Skeletal muscle satellite cell (primary cell): ENCODE measurements at regions not wholly inside any gene's neighbourhood (a gene's known extent, or its start where the extent isn't known, plus 50 kb on each side); places are given as distances from the start of the nearest gene placed in this dataset.
"Not testable (repeated sequence)": the region's sequence is repeated elsewhere in the genome, so short reads cannot be mapped to it uniquely, and the experiment has no call there.

Source experiments
- H3K27me3 ChIP-seq: 2 replicates; pipeline ENCODE4 v1.7.0; 2013; ENCODE audit warnings: low read length; ENCODE audit not compliant: control insufficient read depth, insufficient read depth
- H3K36me3 ChIP-seq: 2 replicates; pipeline ENCODE4 v1.7.0; 2013; ENCODE audit warnings: mild to moderate bottlenecking, control low read depth, low read length; ENCODE audit not compliant: insufficient read depth
- H3K4me1 ChIP-seq: 2 replicates; pipeline ENCODE4 v1.7.0; 2013; ENCODE audit warnings: low read length; ENCODE audit not compliant: control insufficient read depth, insufficient read depth
- H3K4me2 ChIP-seq: 2 replicates; pipeline ENCODE4 v1.7.0; 2013; ENCODE audit warnings: mild to moderate bottlenecking, low read length
- H3K4me3 ChIP-seq: 2 replicates; pipeline ENCODE4 v1.7.0; 2013; ENCODE audit warnings: low read length
- H3K9ac ChIP-seq: 2 replicates; pipeline ENCODE4 v1.7.0; 2013; ENCODE audit warnings: mild to moderate bottlenecking, low read depth, low read length, moderate library complexity
- H3K9me3 ChIP-seq: replicated peaks from 2 replicates; pipeline ENCODE4 v1.7.0; 2013; ENCODE audit warnings: mild to moderate bottlenecking, control low read depth, low read length

DNA sequence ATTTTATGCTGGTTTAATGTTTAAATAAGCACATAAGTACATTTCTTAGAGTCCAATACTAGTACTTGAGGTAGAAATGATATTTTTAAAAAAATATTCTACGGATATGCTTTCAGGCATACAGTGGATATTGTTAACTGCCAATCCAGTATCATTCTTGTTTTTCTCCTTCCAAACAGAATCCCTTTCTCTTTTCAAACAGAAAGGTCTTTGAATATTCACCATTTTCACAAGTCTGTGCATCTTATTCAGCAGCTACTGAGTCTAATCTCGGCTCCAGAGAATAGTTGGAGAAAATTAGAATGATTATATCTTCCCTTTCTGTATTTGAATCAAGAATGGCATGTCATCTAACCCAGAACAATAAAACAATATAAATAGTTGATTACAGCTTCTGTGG is 174.5 kb downstream of the GOLGA6L6 start:
- H3K9me3 ChIP-seq, result peaks cover under 1% of the 10 kb centered on the region
- H3K4me2 ChIP-seq, result no peak overlapping the region
- H3K9ac ChIP-seq, result no peak overlapping the region
- H3K4me3 ChIP-seq, result no peak overlapping the region
- H3K4me1 ChIP-seq, result no peaks in the 10 kb centered on the region
- no peaks in the 10 kb centered on the region for H3K27me3 ChIP-seq
- no peaks in the 10 kb centered on the region for H3K36me3 ChIP-seq

DNA sequence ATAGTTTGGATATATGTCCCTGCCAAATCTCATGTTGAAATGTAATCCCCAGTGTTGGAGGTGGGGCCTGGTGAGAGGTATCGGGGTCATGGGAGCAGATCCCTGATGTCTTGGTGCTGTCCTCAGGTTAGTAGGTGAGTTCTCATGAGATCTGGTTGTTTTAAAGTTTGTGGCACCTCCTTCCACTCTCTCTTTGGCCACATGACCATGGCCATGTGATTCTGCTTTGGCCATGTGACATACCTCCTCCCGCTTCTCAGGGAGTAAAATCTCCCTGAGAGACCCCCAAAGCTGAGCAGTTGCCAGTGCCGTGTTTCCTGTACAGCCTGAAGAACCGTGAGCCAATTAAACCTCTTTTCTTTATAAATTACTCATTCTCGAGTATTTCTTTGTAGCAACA is 178.0 kb downstream of the GOLGA6L6 start:
- peaks cover 17% of the 10 kb centered on the region for H3K9me3 ChIP-seq
- H3K36me3 ChIP-seq, H3K9ac ChIP-seq, H3K27me3 ChIP-seq, H3K4me1 ChIP-seq, H3K4me2 ChIP-seq, H3K4me3 ChIP-seq: not testable (repeated sequence)

DNA sequence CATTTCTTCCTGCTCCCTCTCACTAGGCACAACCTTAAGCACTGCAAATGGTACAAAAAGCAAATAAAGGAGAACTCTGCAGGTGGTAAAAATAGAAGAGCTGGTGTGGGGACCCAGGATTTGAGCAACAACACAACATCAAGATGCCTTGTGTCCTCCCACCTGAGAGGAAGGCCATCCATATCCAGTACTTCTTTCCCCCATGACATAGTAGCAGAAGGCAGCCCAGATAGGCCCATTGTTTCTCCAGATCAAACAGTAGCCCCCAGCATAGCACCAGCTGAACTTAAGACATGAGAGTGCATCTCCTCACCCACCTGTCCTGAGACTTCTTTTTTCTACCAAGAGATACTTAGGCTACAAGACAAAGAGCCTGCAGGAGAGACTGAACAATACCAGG is 180.5 kb downstream of the GOLGA6L6 start:
- Histone ChIP-seq H3K36me3 (no peaks in the 10 kb centered on the region), H3K4me1 (no peaks in the 10 kb centered on the region), H3K9ac (no peak overlapping the region), H3K4me3 (no peak overlapping the region), H3K4me2 (no peak overlapping the region), H3K9me3 (peaks cover 26% of the 10 kb centered on the region), H3K27me3 (no peaks in the 10 kb centered on the region)

DNA sequence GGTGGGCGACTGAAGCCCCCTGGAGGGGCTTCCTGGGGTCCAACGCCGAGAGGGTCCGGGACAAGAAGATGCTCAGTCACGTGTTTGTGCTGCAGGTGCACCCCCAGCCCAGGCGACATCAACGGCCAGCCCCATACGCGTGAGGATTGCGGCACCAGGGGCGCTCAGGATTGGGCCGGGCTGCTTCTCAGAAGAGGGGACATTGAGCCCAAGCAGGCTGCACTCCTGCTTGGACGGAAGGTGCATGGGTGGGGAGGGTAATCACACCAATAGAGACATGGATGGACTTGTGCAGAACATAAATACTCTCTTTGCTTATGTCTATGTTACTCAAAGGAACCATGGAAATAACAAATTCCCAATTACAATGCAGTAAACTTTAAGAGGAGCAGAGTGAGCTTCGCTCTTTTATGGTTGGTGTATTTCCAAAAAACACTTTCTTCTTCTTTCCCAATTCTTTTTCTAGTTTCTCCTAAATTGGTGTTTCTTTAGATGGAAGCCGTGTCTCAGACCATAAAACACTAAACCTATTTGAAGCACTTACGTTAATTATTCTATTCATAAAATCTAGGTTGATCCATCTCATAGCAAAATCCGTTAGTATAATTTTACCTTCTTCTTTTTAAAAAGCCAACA is 182.7 kb downstream of the GOLGA6L6 start:
- Histone ChIP-seq H3K36me3 (no peaks in the 10 kb centered on the region), H3K9me3 (peaks cover 34% of the 10 kb centered on the region), H3K4me2 (no peak overlapping the region), H3K4me3 (no peak overlapping the region), H3K4me1 (no peaks in the 10 kb centered on the region), H3K27me3 (no peaks in the 10 kb centered on the region), H3K9ac (no peak overlapping the region)

DNA sequence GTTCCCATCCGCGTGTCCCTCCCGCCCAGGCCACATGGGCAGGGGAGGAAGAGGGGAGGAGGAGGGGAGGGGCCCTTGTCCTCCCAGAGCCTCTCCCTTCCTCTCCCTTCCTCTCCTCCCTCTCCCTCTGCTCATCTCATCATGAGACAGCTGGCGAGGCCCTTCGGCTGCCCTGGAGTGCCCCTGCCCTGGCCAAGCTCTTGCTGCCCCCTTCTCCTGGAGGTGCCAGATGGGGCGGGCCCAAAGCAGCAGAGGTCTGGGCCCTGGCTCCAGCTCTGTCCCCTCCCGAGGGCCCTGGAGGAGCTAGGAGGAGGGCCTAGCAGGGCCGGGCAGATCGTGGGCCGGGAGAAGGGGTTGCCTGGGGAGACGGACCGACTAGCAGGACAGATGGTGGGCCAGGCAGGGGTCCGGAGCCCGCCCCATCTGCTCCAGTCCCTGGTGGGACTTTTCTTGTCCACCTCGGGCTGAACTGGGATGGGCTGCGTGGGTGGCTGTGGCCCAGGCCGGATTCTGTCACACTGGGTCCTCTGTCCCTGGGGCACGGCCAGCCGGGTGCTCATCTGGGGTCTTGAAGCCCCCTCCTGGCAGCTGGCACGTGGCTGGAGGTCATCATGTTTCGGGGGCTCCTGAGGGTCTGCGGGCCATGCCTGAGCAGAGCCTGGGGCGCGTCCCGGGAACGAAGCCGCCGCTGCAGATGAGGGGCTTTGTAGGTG is 183.4 kb downstream of the GOLGA6L6 start:
- H3K4me3 ChIP-seq, result no peak overlapping the region
- H3K9ac ChIP-seq, result no peak overlapping the region
- H3K4me1 ChIP-seq, result no peaks in the 10 kb centered on the region
- peaks cover 39% of the 10 kb centered on the region for H3K9me3 ChIP-seq
- H3K36me3 ChIP-seq, result no peaks in the 10 kb centered on the region
- H3K27me3 ChIP-seq, result no peaks in the 10 kb centered on the region
- H3K4me2 ChIP-seq, result no peak overlapping the region

DNA sequence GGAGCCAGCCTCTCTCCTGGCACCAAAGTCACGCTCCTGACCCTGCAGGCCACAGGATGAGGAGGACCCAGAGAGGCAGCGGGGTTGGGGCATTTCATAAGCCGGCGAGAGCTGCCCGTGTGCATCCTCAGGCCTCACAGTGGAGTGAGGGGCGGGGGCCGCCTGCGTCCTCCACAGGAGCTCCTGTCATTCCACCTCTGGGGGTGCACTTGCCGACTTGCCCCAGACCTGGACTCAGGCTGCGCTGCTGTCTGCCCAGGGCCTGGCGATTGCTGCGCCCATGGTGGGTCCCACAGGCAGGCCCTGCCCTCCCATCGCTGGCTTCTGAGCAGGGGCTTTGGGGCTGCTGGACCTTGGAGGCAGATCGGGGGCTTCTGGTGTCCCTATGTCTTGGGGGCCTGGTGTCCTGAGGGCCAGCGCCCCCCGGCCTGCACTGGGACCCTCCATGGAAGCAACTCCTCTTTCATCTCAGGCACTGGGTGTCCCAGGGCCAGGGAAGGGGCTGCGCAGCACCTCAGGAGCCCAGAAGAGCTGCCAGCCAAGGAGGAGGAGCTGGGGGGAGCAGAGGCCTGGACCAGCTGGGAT is 184.0 kb downstream of the GOLGA6L6 start:
- Histone ChIP-seq H3K27me3 (no peaks in the 10 kb centered on the region), H3K9me3 (peaks cover 39% of the 10 kb centered on the region), H3K4me2 (no peak overlapping the region), H3K36me3 (no peaks in the 10 kb centered on the region), H3K4me1 (no peaks in the 10 kb centered on the region), H3K9ac (no peak overlapping the region), H3K4me3 (no peak overlapping the region)

DNA sequence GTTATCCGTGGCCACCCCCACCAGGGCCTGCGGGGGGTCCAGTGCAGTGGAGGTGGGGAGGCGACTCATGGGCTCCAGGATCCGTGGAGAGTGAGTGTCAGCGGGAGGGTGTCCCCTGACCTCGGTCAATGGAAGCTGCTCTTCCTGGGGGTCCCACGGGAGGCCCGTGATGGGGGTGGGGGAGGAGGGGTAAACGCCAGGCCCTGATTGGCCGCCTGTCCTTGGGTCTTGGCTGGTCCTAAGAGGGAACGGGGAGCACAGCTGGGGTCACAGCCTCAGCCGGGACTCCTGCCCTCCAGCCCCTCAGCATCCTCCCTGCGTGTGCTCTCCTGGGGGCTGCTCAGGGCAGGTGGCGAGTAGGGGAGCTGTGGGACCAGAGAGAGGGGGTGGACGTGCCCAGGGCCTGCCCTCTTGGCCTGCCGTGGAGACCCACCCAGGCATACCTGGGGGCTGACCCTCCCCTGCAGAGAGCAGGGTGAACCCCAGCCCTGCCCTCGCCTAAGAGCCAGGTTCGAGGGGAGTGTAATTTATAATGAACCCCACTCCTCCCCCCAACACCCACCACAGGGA is 184.6 kb downstream of the GOLGA6L6 start:
- no peak overlapping the region for H3K9ac ChIP-seq
- no peaks in the 10 kb centered on the region for H3K27me3 ChIP-seq
- no peak overlapping the region for H3K4me3 ChIP-seq
- no peaks in the 10 kb centered on the region for H3K4me1 ChIP-seq
- no peaks in the 10 kb centered on the region for H3K36me3 ChIP-seq
- peaks cover 37% of the 10 kb centered on the region for H3K9me3 ChIP-seq
- H3K4me2 ChIP-seq, result no peak overlapping the region

DNA sequence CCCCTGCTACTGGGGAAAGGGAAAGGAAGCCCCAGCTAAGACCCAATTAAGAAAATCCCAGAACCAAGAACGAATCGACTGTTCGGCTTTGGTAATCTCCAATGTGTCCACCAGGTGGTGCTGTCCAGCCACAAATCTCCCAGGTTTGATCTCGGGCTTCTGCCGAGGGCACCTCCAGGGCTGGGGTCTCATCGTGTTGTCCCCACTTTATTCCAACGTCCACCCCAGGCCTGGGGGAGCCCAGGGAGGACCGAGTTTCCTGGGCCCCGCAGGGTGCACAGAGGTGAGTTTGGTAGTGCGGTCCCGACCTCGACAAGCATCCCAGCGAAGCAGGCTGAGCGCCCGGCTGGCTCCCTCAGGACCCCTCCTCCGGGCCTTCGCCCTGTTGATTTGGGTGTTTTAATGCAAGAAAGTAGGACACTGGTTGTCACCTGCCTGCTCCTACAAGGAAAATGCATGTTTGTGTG is 185.1 kb downstream of the GOLGA6L6 start:
- Histone ChIP-seq H3K9ac (no peak overlapping the region), H3K36me3 (no peaks in the 10 kb centered on the region)

DNA sequence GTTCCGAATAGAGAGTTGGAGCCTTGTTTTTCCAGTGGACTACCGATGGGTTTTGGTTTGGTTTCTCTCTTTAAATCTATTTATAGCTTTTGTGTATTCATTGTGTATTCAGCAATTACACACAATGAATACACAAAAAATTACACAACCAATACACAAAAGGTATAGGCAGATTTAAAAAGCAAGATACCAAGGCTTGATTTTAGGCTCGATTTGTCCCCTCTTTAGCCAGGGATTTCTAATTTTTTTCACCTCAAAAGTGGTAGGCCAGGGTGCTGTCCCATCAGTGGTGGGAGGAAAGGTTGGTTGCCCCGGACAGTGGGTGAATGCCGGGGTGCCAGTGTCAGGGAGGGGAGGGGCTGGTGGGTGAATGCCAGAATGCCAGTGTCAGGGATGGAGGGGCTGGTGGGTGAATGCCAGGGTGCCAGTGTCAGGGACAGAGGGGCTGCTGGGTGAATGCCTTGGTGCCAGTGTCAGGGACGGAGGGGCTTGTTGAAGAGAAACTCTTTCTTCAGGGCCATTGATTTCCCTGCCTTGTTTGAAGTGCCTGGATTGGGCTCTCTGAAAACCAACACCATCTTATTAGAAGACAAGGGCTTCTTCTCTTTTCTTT is 186.2 kb downstream of the GOLGA6L6 start:
- H3K9ac ChIP-seq, result no peak overlapping the region
- peaks cover 37% of the 10 kb centered on the region for H3K9me3 ChIP-seq
- no peaks in the 10 kb centered on the region for H3K36me3 ChIP-seq
- H3K4me2 ChIP-seq, result no peak overlapping the region
- H3K27me3 ChIP-seq, result no peaks in the 10 kb centered on the region
- no peak overlapping the region for H3K4me3 ChIP-seq
- no peaks in the 10 kb centered on the region for H3K4me1 ChIP-seq

More for the DNA sequence above, 185.1 kb downstream of the GOLGA6L6 start:
- Histone ChIP-seq H3K4me1 (no peaks in the 10 kb centered on the region), H3K9me3 (peaks cover 32% of the 10 kb centered on the region), H3K4me3 (no peak overlapping the region), H3K4me2 (no peak overlapping the region), H3K27me3 (no peaks in the 10 kb centered on the region)

DNA sequence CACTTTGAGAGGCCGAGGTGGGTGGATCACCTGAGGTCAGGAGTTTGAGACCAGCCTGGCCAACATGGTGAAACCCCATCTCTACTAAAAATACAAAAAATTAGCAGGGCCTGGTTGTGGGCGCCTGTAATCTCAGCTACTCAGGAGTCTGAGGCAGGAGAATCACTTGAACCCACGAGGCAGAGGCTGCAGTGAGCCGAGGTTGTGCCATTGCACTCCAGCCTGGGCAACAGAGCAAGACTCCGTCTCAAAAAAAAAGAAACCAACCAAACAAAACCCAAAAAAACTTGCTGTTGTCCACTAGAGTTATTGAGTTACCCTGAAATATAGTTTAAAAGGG is 186.7 kb downstream of the GOLGA6L6 start:
- not testable (repeated sequence) for H3K36me3 ChIP-seq, H3K27me3 ChIP-seq, H3K4me1 ChIP-seq, H3K4me3 ChIP-seq, H3K9ac ChIP-seq, H3K4me2 ChIP-seq
- peaks cover 42% of the 10 kb centered on the region for H3K9me3 ChIP-seq

DNA sequence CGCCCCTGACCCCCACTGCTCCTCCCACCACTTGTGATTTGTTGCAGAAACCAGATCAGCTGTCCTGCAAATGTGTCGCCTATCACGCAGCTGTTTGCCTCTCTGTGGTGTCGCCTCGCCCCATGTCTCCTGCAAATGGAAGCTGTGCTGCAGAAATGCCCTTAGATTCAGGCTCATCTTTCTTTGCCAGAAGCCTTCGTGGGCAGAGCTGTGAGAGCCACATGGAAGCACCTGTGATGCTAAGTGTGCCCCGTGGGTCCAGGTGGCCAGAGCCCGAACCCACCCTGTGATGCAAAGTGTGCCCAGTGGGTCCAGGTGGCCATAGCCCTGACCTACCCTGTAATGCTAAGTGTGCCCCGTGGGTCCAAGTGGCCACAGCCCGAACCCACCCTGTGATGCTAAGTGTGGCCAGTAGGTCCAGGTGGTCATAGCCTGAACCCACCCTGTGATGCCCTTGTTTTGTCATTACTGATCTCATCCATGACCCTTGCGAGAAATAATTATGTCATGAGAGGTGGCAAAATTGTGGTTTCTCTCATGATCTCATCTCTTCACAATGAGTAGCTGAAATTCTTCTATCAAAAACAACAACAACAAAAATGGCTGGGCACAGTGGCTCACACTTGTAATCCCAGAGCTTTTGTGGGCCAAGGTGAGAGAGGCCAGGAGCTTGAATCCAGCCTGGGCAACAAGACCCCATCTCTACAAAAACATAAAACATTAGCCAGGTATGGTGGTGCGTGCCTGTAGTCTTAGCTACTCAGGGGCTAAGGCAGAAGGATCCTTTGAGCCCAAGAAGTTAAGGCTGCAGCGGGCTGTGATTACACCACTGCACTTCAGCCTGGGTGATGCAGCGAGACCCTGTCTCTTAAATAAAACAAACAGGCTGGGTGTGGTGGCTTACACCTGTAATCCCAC is 187.4 kb downstream of the GOLGA6L6 start:
- no peak overlapping the region for H3K4me2 ChIP-seq
- H3K36me3 ChIP-seq, result no peaks in the 10 kb centered on the region
- peaks cover 48% of the 10 kb centered on the region for H3K9me3 ChIP-seq
- H3K27me3 ChIP-seq, result no peaks in the 10 kb centered on the region
- no peak overlapping the region for H3K4me3 ChIP-seq
- no peak overlapping the region for H3K9ac ChIP-seq
- H3K4me1 ChIP-seq, result no peaks in the 10 kb centered on the region
